ENCODE measurements at regions not wholly inside any gene's neighbourhood (a gene's known extent, or its start where the extent isn't known, plus 50 kb on each side); places are given as distances from the start of the nearest gene placed in this dataset.

GRCh38 chr9:90948156-90948555 is 146.5 kb downstream of the SYK start:
- DNase-seq (ENCODE audit: low spot score), result no peak

GRCh38 chr9:90950600-90950999 is 149.0 kb downstream of the SYK start:
- DNase-seq (ENCODE audit: low spot score), result no peak

- no peak for DNase-seq (ENCODE audit: low spot score)
Measured at GRCh38 chr9:90953200-90953599, 151.6 kb downstream of the SYK start.

- no peak for DNase-seq (ENCODE audit: low spot score)
Measured at GRCh38 chr9:90953805-90954204, 152.2 kb downstream of the SYK start.

- DNase-seq (ENCODE audit: low spot score), result no peak
Measured at GRCh38 chr9:90956026-90956810, 154.6 kb downstream of the SYK start.

- DNase-seq (ENCODE audit: low spot score), result no peak
Measured at GRCh38 chr9:90958328-90958727, 156.7 kb downstream of the SYK start.

GRCh38 chr9:90960941-90961340 is 159.3 kb downstream of the SYK start:
- DNase-seq (ENCODE audit: low spot score), result no peak

GRCh38 chr9:90961375-90961774 is 159.8 kb downstream of the SYK start:
- DNase-seq (ENCODE audit: low spot score), result no peak

- peak; percentile 38 for DNase-seq (ENCODE audit: low spot score)
Measured at GRCh38 chr9:90964101-90965020, 162.7 kb downstream of the SYK start.

- no peak for DNase-seq (ENCODE audit: low spot score)
Measured at GRCh38 chr9:90965226-90966030, 163.8 kb downstream of the SYK start.

GRCh38 chr9:90966031-90966290 is 164.3 kb downstream of the SYK start:
- no peak for DNase-seq (ENCODE audit: low spot score)

- no peak for DNase-seq (ENCODE audit: low spot score)
Measured at GRCh38 chr9:90966480-90967144, 165.0 kb downstream of the SYK start.

GRCh38 chr9:90967145-90967538 is 165.5 kb downstream of the SYK start:
- DNase-seq (ENCODE audit: low spot score), result peak; percentile 39

GRCh38 chr9:90969021-90969675 is 167.5 kb downstream of the SYK start:
- no peak for DNase-seq (ENCODE audit: low spot score)

- DNase-seq (ENCODE audit: low spot score), result no peak
Measured at GRCh38 chr9:90970608-90971007, 169.0 kb downstream of the SYK start.

- DNase-seq (ENCODE audit: low spot score), result no peak
Measured at GRCh38 chr9:90972057-90972456, 170.4 kb downstream of the SYK start.

- no peak for DNase-seq (ENCODE audit: low spot score)
Measured at GRCh38 chr9:90974016-90974415, 172.4 kb downstream of the SYK start.

- no peak for DNase-seq (ENCODE audit: low spot score)
Measured at GRCh38 chr9:90974643-90975245, 173.1 kb downstream of the SYK start.

GRCh38 chr9:90975781-90976538 is 174.3 kb downstream of the SYK start:
- DNase-seq (ENCODE audit: low spot score), result no peak

GRCh38 chr9:90979138-90979551 is 177.5 kb downstream of the SYK start:
- DNase-seq (ENCODE audit: low spot score), result no peak

Data from iPS-NIHi11 (cell line).